HEK293T (cell line): ENCODE measurements at regions not wholly inside any gene's neighbourhood (a gene's known extent, or its start where the extent isn't known, plus 50 kb on each side); places are given as distances from the start of the nearest gene placed in this dataset.

Source experiments
- ARNT ChIP-seq: fragments of 450-650 bp; IDR thresholded peaks from 2 replicates; pipeline ENCODE4 v1.6.1; 2017; ENCODE audit warnings: mild to moderate bottlenecking
- BHLHE40 ChIP-seq: fragments of 450-650 bp; IDR thresholded peaks from 2 replicates; pipeline ENCODE4 v1.6.1; 2016; ENCODE audit warnings: mild to moderate bottlenecking, moderate library complexity, borderline replicate concordance
- CTBP1 ChIP-seq: fragments of 450-650 bp; IDR thresholded peaks from 2 replicates; pipeline ENCODE4 v1.6.1; 2016; ENCODE audit warnings: borderline replicate concordance
- ELF4 ChIP-seq: fragments of 450-650 bp; IDR thresholded peaks from 2 replicates; pipeline ENCODE4 v1.6.1; 2017; ENCODE audit warnings: antibody characterized with exemption
- FOXA1 ChIP-seq: fragments of 450-650 bp; IDR thresholded peaks from 2 replicates; pipeline ENCODE4 v1.6.1; 2016; ENCODE audit warnings: mild to moderate bottlenecking
- FOXK2 ChIP-seq: fragments of 450-650 bp; IDR thresholded peaks from 2 replicates; pipeline ENCODE4 v1.6.1; 2016; ENCODE audit warnings: mild to moderate bottlenecking
- FOXM1 ChIP-seq: fragments of 450-650 bp; IDR thresholded peaks from 2 replicates; pipeline ENCODE4 v1.6.1; 2017; ENCODE audit warnings: mild to moderate bottlenecking, borderline replicate concordance
- HDGF ChIP-seq: fragments of 450-650 bp; IDR thresholded peaks from 2 replicates; pipeline ENCODE4 v1.6.1; 2017; ENCODE audit warnings: antibody characterized with exemption, borderline replicate concordance
- NFRKB ChIP-seq: fragments of 450-650 bp; IDR thresholded peaks from 2 replicates; pipeline ENCODE4 v1.6.1; 2016; ENCODE audit warnings: mild to moderate bottlenecking, moderate library complexity
- SP1 ChIP-seq: fragments of 450-650 bp; IDR thresholded peaks from 2 replicates; pipeline ENCODE4 v1.6.1; 2017
- SUZ12 ChIP-seq: fragments of 450-650 bp; IDR thresholded peaks from 2 replicates; pipeline ENCODE4 v1.6.1; 2016; ENCODE audit warnings: mild to moderate bottlenecking
- ZNF384 ChIP-seq: fragments of 450-650 bp; IDR thresholded peaks from 2 replicates; pipeline ENCODE4 v1.6.1; 2016

DNA sequence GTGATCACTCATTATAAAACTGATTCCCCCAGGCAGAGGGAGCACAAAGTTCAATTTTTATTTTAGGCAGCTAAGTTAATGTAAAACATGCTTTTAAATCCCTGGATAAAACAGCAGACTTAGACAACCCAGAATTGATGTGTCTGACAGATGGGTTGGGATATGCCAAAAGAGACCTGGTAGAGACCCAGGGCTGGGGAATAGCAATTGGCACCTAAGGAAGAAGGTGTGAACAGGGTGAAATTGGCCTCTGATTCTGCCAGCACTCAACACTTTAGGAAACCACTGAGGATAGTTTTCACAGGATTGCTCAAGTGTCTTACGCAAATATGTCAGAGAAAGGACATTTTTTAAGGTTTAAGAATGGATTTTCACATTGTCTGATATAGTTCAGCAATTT is 938.2 kb upstream of the CDH8 start:
- TF ChIP-seq SUZ12 (no peak), ZNF384 (no peak), FOXM1 (no peak), ARNT (no peak), CTBP1 (no peak), NFRKB (no peak), FOXA1 (no peak), BHLHE40 (no peak), SP1 (no peak), ELF4 (no peak), HDGF (no peak), FOXK2 (no peak)
